ENCODE measurements at regions not wholly inside any gene's neighbourhood (a gene's known extent, or its start where the extent isn't known, plus 50 kb on each side); places are given as distances from the start of the nearest gene placed in this dataset.

DNA sequence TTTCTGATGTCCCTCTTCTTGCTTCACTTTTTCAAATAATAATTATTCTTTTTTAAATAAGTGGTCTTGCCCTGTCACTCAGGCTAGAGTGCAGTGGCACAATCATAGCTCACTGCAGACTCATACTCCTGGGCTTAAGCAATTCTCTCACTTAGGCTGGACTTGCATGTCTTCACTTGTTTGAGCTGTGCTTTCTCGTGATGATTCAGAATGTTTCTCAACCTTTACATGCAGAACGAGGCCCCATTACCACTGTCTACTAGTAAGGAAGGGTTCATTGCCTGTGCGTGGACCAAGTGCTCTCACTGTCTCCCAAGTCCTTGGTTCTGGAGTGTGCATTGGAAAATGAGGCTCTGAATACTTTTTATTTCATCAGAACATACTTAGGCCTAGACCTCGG lies 468.6 kb upstream of the COBL start:
- TF ChIP-seq, protein P1, sequence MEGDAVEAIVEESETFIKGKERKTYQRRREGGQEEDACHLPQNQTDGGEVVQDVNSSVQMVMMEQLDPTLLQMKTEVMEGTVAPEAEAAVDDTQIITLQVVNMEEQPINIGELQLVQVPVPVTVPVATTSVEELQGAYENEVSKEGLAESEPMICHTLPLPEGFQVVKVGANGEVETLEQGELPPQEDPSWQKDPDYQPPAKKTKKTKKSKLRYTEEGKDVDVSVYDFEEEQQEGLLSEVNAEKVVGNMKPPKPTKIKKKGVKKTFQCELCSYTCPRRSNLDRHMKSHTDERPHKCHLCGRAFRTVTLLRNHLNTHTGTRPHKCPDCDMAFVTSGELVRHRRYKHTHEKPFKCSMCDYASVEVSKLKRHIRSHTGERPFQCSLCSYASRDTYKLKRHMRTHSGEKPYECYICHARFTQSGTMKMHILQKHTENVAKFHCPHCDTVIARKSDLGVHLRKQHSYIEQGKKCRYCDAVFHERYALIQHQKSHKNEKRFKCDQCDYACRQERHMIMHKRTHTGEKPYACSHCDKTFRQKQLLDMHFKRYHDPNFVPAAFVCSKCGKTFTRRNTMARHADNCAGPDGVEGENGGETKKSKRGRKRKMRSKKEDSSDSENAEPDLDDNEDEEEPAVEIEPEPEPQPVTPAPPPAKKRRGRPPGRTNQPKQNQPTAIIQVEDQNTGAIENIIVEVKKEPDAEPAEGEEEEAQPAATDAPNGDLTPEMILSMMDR (conservative IDR thresholded peaks at IDR 0.05 in 1 of 2, IDR thresholded peaks at IDR 0.05 in 1 of 2; ENCODE audit: extremely low read depth in 1 of 2, insufficient read depth in 1 of 2, low read depth in 1 of 2, low read length in 2 of 2), result no peak
- TF ChIP-seq EZH2 (IDR thresholded peaks at IDR 0.05; ENCODE audit: borderline replicate concordance, low read length), result no peak

Measured in mammary epithelial cell (primary cell).